GF-D8 (cell line): ENCODE measurements at regions not wholly inside any gene's neighbourhood (a gene's known extent, or its start where the extent isn't known, plus 50 kb on each side); places are given as distances from the start of the nearest gene placed in this dataset.

ENCODE experiments used
- DNase-seq: peaks from one replicate; lab custom pipeline; 2025; lab: John Stamatoyannopoulos, UW

DNA sequence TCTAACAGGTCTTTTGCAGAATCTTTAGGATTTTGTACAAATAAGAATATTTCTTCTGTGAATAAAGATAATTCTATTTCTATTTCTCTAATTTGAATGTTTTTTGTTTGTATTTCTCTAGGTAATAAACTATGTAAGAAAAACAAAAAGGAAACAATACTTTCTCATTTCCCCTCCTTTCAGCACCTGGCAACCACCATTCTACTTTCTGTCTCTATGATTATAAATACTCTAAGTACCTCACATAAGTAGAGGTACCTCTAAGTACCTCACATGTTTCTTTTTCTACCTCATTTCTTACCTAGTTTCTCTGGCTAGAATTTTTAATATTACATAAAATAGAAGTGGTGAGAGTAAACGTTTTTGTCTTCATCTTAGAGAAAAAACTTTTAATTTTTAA, 550.0 kb downstream of the EPHA5 start:
- no peak for DNase-seq

DNA sequence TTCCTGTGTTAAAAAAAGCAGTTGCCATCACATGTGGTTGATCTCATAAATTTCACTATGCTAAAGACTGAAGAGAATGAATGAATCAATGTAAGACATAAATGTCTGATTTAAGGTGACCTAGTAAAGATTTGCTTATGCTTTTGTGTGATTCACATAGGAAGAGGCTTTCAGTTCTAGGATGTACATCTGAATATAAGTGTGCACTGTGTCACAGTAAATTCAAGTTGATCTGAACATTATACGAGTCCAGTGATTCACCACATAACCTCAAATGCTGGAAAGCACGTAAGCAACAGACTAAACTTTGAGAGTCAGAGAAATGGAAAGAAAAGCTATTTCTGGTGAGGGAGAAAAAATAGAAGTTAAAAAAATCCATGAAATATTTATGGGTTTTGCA, 567.9 kb downstream of the EPHA5 start:
- DNase-seq = no peak

DNA sequence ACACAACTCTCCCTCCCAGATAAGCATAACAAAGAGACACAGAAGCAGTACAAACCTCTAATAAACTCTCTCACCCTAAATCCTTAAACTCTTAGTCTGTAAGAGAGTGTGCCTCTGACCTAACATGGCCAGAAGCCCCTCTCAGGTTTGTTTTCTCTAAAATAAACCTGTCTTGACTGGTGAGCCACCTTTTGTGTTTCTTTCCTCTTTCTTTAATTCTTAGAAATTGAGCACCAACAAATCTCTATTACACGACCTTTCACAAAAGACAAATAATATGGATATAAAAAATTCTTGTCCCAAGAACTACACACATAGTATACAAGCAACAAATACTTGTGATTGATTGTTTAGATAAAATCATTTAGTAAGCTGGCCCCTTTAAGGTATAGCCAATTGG, 573.7 kb downstream of the EPHA5 start:
- no peak for DNase-seq

DNA sequence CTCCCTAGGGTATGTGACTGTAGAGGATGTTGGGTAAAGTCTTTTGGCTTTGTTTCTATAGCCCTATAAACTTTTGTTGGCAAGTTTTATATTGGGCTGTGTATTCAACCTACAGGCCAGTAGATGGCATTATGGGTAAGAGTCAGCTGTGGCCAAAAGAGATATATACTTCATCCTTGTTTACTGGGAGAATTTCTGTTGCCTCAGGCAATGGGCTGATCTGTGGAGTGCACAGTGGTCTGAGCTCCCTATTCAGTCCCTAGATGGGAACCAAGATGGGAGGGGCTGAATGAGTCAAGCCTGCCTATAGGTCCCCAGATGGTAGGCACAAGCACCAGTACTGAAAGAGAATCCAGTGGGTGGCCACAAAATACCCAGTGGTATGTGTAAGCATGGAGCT, 580.6 kb downstream of the EPHA5 start:
- no peak for DNase-seq

DNA sequence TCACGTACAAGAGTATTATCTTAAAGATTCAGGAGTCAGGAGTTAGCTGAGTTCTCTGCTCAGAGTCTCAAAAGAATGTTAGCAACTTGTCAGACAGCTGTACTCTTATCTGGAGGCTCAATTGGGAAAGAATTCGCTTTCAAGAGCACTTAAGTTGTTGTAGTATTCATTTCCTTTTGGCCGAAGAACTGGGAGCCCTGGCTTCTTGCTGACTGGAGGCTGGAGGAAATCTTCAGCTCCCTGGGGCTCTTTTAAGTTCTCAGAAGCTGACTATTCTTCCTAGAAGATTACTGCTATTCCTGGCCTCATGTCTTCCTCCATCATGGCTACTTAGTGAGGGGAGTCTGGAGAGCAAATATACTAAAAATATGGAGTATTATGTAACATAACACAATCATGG, 587.2 kb downstream of the EPHA5 start:
- no peak for DNase-seq

DNA sequence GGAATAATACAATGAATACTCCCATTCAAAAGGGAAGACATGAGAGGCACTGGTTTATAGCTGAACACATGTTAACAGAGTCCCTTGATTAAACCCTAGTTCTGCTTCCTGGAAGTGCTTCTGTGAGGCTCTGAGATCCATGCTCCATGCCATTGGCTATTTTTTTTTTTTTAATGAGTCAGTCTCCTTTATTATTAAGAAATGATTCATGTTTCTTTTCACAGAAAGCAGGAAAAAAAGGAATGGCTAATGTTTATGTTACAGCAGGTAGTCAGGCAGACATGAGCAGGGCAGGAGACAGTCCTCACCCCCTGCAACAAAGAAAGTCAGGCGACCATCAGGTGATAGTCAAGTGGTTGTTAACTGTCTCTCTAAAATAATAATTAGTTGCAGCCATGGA, 598.7 kb downstream of the EPHA5 start:
- no peak for DNase-seq

DNA sequence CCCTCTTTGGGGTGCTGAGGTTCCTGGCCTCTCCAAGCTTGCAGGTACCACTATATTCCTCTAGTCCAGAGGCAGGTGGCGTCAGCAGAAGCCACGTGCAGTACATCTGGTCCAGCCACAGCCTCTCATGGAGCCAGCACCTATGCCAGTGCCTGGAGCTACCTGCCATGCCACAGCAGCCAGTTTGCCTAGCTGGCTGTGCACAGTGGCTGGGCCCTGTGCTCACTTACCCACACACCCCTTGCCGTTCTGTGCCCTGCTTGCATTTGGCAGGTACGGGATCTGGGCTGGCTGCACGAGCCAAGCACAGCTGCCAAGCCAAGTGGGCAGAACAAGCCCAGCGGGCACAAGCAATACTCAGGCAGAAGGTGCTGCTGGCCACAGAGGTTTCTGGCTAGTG, 601.1 kb downstream of the EPHA5 start:
- DNase-seq = no peak

DNA sequence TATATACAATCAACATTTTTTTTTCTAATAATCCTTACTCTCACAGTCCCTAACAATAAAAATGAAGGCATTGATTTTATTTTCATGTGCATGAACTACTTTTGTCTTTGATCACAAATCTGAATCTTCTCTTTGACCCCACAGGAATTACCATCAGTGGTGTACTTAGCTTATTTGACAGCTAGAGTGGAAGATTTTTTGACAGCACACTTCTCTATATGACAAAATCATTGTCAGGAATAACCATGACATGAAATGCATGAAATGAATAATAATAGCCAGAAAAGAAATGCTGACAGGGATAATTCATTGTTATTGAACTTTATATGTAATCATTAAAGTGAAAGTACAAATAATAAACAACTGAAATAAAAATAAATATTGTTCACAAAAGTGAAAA, 604.2 kb downstream of the EPHA5 start:
- no peak for DNase-seq

DNA sequence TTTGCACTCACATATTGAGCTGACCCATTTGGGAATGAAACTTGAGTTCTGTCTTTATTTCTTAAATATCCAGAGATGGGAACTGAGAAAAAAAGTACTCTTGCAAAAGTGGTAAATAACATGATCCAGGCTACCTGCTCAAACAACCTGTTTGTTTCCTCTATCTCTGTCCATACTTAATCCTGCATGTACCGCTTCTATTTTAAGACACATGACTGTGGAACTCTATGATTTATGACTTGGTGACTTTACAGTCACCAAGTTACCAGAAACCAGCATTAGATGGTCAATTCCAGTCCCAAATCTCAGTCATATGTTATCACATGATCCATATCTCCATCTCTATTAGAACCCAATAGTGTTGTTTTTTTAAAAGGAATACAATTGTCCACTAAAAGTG, 606.7 kb downstream of the EPHA5 start:
- DNase-seq = no peak

DNA sequence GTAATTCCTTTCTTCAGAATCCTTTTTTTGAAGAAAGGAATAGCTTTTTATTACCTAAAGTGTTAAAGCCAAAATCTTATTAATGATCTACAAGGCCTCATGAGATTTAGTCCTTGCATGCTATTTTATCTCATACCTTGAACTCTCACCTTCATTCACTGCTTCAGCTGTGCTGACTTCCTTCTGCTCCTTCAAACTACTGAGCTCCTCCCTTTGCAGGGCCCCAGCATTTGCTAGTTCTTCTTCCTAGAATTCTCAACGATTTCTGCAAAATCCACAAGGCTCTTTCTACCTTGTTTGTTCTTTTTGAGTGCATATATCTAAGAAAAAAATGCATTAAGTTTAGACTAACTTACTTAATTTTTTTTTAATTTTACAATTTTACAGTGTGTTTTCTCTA, 619.5 kb downstream of the EPHA5 start:
- DNase-seq = peak; percentile 26

DNA sequence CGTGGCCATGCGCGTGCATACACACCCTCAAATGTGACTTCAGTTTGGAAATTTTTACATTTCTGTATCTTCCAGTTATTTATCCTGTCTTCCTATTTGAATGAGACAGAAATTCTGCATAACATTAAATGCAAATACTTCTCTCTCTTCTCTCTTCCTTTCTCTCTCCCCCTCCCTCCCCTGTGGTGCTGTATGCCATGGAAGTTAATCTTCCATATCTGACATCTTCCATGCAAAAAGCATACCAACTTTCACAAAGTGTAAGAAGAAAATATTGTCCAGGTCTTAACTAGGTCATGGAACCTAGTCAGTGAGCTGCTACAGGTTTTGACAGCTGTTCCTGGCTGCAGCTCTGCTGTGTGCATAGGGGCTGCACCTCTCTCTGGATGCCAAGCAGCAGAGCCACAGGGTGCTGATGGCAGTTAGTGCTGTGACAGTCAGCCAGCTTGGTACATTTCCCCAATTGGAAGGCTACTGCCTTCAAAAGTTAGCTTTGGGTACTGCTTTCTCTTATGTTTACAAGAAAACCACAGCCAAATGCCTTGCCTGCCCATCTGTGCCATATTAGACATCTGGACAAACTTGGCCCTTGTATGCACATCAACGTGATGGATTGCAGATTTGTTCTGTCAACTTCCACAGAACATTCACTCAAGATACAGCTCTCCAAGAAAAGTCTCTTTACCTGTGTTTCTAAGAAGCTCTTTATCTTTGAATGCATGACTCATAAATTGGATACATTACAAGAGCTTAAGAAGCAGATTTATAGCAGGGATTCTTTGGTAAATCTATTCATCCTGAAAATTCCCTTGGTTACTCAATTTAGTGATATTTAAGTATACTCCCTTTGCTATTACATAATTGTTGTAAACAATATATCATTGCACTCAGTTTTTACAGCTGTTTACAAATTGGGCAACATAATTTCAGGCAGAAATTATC, 623.8 kb downstream of the EPHA5 start:
- no peak for DNase-seq

DNA sequence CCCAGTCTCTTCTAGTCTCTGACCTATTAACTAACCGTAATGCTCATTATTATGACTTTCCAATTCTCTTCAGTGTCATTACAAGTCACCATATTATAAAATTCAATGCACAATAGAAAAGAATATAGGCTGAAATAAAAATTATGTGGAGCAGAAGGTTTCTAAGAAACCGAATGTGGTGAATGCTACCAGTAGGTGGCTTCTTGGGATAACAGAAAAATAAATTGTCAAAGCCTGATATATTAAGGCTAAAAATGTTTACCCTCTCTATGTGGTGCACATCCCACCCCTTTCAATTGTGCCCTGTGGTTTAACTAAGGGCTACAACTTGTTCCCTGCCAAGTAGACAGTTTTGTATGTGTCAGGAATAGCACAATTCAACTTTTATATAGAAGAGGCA, 624.6 kb upstream of the TECRL start:
- no peak for DNase-seq

DNA sequence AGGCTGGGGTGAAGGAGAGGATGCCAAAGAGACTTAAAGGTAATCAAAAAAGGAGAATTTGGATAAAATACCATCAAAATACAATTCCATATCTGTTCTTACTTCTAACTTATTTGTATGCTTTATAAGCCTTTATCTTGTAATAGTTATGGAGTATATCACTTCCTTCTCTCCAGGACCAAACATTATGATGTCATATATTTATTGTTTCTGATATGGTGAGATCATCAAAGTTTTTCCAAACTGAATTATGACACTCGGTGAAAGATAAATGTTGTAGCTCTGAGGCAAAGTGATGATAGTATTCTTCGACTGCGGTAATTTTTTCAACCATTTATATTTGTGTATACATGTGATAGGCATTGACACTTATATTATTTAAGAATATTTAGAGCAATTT, 619.3 kb upstream of the TECRL start:
- no peak for DNase-seq

DNA sequence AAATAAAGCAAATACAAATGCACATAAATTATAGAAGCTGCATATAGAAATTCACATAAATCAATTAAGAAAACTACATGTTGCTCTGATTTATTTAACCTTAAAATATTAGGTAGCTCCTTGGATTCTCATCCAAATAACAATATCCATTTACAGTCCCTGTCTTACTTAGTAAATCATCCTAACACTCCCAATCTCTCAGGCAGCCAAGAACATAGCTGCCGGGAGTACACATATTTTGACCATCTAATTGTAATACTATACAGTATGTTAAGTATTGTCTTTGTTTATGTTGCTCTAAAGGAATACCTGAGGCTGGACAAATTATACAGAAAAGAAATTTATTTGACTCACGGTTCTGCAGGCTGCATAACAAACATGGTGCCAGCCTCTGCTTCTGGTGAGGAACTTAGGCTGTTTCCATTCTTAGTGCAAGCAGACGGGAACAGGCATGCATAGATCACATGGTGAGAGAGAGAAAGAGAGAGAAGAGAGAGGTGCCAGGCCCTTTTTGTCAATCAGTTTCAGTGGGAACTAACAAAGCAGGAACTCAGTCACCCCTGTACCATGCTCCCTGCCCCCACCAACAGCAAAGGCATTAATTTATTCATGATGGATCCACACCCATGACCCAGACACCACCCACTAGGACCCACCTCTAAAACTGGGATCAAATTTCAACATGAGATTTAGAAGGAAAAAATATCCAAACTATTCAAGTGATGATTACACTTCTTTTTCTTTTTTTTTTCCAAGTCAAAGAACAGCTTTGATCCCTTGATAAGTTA, 614.8 kb upstream of the TECRL start:
- no peak for DNase-seq

DNA sequence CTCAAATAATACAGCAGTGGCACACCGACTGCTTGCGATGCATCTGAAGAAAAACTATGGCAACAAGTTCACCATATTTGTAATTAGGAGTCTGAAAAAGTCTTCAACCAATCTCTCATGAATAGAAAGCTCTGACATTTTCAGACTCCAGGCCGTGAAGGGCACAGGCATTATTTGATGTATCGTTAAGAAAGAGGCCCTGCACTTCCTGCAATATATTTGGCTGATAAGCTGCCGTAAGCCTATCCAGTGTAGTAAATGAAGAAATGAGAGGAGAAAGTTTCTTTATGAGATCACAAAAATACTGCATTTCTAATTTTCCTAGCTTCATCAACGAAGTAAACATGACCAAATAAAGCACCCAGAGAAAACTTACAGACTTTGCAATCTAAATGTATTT, 613.8 kb upstream of the TECRL start:
- DNase-seq = no peak

DNA sequence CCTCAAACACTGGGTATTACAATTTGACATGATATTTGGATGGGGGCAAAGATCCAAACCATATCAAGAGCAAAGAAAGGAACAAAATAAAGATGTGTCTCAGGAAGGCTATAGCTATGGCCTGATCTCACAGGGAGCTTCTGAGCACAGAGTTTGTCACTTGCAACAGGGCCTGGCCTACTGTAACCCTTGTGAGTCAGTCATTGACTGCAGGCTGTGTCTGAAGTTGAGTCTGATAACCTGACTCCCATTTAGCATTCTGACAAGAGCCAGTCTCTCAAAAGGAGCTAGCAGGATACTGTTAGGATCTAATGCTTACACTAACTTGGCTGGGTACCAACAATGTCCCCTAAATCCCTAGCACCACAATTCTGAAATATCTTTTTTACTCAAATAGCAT, 612.5 kb upstream of the TECRL start:
- DNase-seq = no peak

DNA sequence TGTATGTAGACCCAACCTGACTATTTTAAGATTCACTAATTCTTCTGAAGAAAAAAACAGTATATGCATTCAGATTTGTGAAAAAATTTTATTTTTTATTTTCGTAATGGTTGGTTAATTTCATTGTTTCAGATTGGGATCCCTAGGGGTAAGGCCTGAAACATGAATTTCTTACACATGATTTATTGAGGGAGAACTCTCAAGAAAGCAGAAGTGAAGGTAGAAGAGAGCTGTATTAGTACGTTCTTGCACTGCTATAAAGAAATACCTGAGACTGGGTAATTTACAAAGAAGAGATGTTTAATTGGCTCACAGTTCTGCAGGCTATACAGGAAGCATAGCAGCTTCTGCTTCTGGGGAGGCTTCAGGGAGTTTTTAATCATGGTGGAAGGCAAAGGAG, 611.9 kb upstream of the TECRL start:
- DNase-seq = no peak

DNA sequence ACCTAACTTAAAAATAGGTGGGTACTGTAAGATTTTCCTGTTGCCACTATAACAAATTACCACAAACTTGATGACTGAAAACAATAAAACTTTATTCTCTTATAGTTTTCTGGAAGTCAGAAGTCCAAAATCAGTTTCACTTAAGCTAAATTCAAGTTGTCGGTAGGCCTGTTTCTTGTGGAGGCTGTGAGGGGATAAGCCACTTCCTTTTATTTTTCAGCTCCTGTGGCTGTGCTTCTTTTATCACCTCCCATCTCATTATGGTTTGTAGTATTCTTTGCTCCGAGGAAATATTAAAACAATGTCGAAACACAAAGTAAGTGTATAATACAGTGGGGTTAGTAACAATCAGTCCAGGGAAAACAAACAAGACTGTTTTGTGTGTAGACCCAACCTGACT, 610.5 kb upstream of the TECRL start:
- no peak for DNase-seq

DNA sequence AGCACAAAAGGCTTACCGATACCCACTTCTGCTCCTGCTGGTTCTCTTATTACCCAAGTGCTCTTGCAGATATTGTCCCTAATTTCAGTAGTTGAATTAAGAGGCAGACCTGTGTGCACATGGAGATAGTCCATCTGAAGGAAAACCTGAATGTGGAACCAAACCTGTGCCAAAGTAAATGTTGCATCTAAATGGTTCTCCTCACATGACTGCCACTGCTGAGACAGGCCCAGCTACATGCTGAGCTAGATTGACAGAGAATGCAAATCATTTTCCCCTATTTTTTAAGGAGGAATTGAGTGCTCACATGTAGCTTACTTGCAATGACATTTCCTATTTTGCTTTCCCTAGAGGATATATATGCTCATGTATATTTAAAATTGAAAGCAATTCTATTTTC, 609.1 kb upstream of the TECRL start:
- no peak for DNase-seq

DNA sequence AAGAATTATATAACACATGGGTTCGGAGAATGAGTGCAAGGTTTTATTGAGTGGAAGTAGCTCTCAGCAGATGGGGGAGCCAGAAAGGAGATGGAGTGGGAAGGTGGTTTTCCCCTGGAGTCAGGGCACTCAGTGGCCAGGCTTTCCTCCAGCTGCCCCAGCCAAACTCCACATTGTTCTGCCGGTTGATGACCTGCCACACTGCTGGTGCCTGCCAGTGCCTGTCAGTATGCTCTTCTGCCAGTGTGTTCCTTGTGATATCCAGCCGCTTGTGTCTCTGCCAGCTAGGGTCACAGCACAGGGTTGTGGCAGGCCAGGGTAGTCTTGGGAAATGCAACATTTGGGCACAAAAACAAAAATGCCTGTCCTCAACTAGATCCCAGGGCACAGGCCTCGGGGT, 604.8 kb upstream of the TECRL start:
- no peak for DNase-seq

DNA sequence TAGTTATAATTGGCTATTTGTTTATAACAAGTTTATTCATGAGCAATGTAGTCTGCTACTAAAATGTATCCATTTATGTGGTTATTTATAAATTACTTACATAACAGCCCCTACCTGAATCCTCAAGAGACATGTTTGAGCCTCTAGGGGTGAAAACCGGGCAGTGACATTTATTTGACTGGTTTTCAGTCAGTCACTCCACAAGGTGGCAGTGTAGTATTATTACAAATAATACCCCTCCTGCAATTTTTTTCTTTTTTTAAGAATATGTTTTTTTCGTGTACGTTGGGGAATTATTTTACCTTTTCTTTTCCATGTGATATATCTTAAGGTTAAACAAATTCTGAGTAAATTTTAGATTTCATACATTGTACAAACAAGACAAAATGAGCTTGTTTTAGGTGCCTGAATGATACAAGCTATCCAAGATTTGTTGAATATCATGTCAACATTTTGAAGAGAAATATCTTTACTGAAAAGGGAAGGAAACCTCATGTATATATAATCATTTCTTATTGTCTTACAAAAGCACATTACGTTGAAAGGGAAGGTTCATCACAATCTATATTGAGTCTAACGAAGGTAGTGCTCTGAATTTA, 598.7 kb upstream of the TECRL start:
- DNase-seq = no peak

DNA sequence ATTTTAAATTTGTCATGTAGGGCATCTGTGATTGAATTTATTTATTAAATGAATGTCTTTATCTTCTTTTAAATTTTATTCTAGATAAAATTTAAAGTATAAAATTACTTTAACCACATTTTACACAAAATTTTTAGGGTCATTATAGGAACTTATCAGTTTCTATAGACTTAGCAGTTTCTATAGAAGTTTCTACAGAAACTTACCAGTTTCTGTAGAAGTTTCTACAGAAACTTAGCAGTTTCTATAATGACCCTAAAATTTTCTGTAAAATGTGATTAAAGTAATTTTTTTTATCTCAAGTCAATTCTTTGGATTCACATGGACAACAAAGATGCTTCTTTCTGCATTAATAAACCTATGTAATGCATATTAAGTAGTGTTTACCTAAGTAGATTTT, 565.9 kb upstream of the TECRL start:
- DNase-seq = no peak

DNA sequence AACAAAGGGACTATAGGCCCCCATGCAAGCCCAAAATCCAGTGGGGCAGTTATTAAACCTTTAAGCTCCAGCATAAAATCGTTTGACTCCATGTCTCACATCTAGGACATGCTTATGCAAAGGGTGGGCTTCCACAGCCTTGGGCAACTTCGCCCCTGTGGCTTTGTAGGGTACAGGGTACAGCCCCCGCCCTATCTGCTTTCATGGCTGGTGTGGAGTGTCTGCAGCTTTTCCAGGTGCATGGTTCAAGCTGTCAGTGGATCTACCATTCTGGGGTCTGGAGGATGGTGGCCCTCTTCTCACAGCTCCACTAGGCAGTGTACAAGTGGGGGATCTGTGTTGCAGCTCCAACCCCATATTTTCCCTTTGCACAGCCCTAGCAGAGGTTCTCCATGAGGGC, 559.8 kb upstream of the TECRL start:
- DNase-seq = no peak
